Natural killer cell treated with Interleukin-12 subunit alpha and Interleukin-12 subunit beta and Interleukin-15 and Interleukin-18, amount 100 ng/mL, for 72 hours (primary cell): ENCODE measurements at regions not wholly inside any gene's neighbourhood (a gene's known extent, or its start where the extent isn't known, plus 50 kb on each side); places are given as distances from the start of the nearest gene placed in this dataset.

Experiments
- ATAC-seq, 2 donors: fragments of 150-1000 bp; cut with Tn5 transposase in 1 of 2; sonication (Bioruptor Pico), chemical (Tn5 transposase) in 1 of 2; 2 replicates each; pipeline ENCODE4 v1.10.0; 2021
- DNase-seq: peaks from one replicate; pipeline ENCODE4 v3.0.0; 2022; ENCODE audit warnings: low spot score
- H3K27ac Mint-ChIP-seq, 2 donors: 1 replicate in 1 of 2; 2 replicates in 1 of 2; pipeline ENCODE4 v1.8.0; 2022; ENCODE audit warnings: mixed read lengths in 2 of 2, mild to moderate bottlenecking in 1 of 2, moderate library complexity in 1 of 2
- H3K27me3 Mint-ChIP-seq, 2 donors: 1 replicate in 1 of 2; 2 replicates in 1 of 2; pipeline ENCODE4 v1.8.0; 2022; ENCODE audit warnings: mixed read lengths in 2 of 2
- H3K36me3 Mint-ChIP-seq: one replicate; pipeline ENCODE4 v1.8.0; 2022; ENCODE audit warnings: mixed read lengths
- H3K4me1 Mint-ChIP-seq, 2 donors: 1 replicate in 1 of 2; 2 replicates in 1 of 2; pipeline ENCODE4 v1.8.0; 2022; ENCODE audit warnings: low read depth in 2 of 2, mixed read lengths in 2 of 2, mild to moderate bottlenecking in 1 of 2
- H3K4me3 Mint-ChIP-seq: one replicate; pipeline ENCODE4 v1.8.0; 2022; ENCODE audit warnings: mixed read lengths
- H3K9me3 Mint-ChIP-seq: 2 replicates; pipeline ENCODE4 v1.8.0; 2022; ENCODE audit warnings: mixed read lengths

GRCh38 chr16:55041540-55042234, 111.0 kb downstream of the IRX5 start:
- no peak for DNase-seq
- Mint-ChIP-seq H3K27me3 (peaks cover 0 to 3% of the 10 kb centered on the region in 2 donors), H3K4me1 (no peaks in the 10 kb centered on the region), H3K36me3 (no peaks in the 10 kb centered on the region), H3K9me3 (no peaks in the 10 kb centered on the region), H3K4me3 (no peak overlapping the region), H3K27ac (no peak overlapping the region)
- no peak for ATAC-seq

GRCh38 chr16:55042556-55043432, 112.1 kb downstream of the IRX5 start:
- no peak for DNase-seq

GRCh38 chr16:55043499-55043898, 112.8 kb downstream of the IRX5 start:
- ATAC-seq (no peak), DNase-seq (no peak)
- Mint-ChIP-seq H3K4me3 (no peak overlapping the region), H3K27me3 (peaks cover 0 to 3% of the 10 kb centered on the region in 2 donors), H3K4me1 (no peaks in the 10 kb centered on the region), H3K9me3 (no peaks in the 10 kb centered on the region), H3K27ac (no peak overlapping the region), H3K36me3 (no peaks in the 10 kb centered on the region)

More at GRCh38 chr16:55042556-55043432, 112.1 kb downstream of the IRX5 start:
- Mint-ChIP-seq H3K27ac (no peak overlapping the region), H3K9me3 (no peaks in the 10 kb centered on the region), H3K4me1 (no peaks in the 10 kb centered on the region), H3K36me3 (no peaks in the 10 kb centered on the region), H3K27me3 (peaks cover 0 to 3% of the 10 kb centered on the region in 2 donors), H3K4me3 (no peak overlapping the region)
- ATAC-seq = no peak

- no peak overlapping the region for H3K27ac Mint-ChIP-seq
- H3K36me3 Mint-ChIP-seq = no peaks in the 10 kb centered on the region
- no peaks in the 10 kb centered on the region for H3K4me1 Mint-ChIP-seq
- H3K27me3 Mint-ChIP-seq = peaks cover 0 to 3% of the 10 kb centered on the region in 2 donors
- H3K4me3 Mint-ChIP-seq = no peak overlapping the region
- no peaks in the 10 kb centered on the region for H3K9me3 Mint-ChIP-seq
- ATAC-seq (no peak), DNase-seq (no peak)
Observed at GRCh38 chr16:55044201-55044975, 113.7 kb downstream of the IRX5 start.

GRCh38 chr16:55045329-55045728, 114.7 kb downstream of the IRX5 start:
- no peaks in the 10 kb centered on the region for H3K9me3 Mint-ChIP-seq
- no peak for ATAC-seq
- no peak overlapping the region for H3K27ac Mint-ChIP-seq
- DNase-seq = no peak
- no peaks in the 10 kb centered on the region for H3K4me1 Mint-ChIP-seq
- peaks cover 0 to 3% of the 10 kb centered on the region in 2 donors for H3K27me3 Mint-ChIP-seq
- no peaks in the 10 kb centered on the region for H3K36me3 Mint-ChIP-seq
- no peak overlapping the region for H3K4me3 Mint-ChIP-seq

- DNase-seq (no peak), ATAC-seq (no peak)
- Mint-ChIP-seq H3K36me3 (no peaks in the 10 kb centered on the region), H3K9me3 (no peaks in the 10 kb centered on the region), H3K4me3 (no peak overlapping the region), H3K4me1 (no peaks in the 10 kb centered on the region), H3K27ac (no peak overlapping the region), H3K27me3 (peaks cover 0 to 3% of the 10 kb centered on the region in 2 donors)
Observed at GRCh38 chr16:55045756-55046460, 115.2 kb downstream of the IRX5 start.

- peaks cover 0 to 7% of the 10 kb centered on the region in 2 donors for H3K27me3 Mint-ChIP-seq
- no peak overlapping the region for H3K4me3 Mint-ChIP-seq
- H3K27ac Mint-ChIP-seq = no peak overlapping the region
- no peak for DNase-seq
- no peaks in the 10 kb centered on the region for H3K9me3 Mint-ChIP-seq
- no peaks in the 10 kb centered on the region for H3K4me1 Mint-ChIP-seq
- no peaks in the 10 kb centered on the region for H3K36me3 Mint-ChIP-seq
- no peak for ATAC-seq
Observed at GRCh38 chr16:55046513-55046912, 115.8 kb downstream of the IRX5 start.

GRCh38 chr16:55046916-55047315, 116.3 kb downstream of the IRX5 start:
- ATAC-seq (no peak), DNase-seq (no peak)
- Mint-ChIP-seq H3K4me3 (no peak overlapping the region), H3K36me3 (no peaks in the 10 kb centered on the region), H3K9me3 (no peaks in the 10 kb centered on the region), H3K27ac (no peak overlapping the region), H3K27me3 (peaks cover 0 to 9% of the 10 kb centered on the region in 2 donors), H3K4me1 (no peaks in the 10 kb centered on the region)

GRCh38 chr16:55047331-55047730, 116.7 kb downstream of the IRX5 start:
- Mint-ChIP-seq H3K27me3 (peaks cover 0 to 11% of the 10 kb centered on the region in 2 donors), H3K4me1 (no peaks in the 10 kb centered on the region), H3K27ac (no peak overlapping the region), H3K4me3 (no peak overlapping the region), H3K36me3 (no peaks in the 10 kb centered on the region), H3K9me3 (no peaks in the 10 kb centered on the region)
- ATAC-seq = no peak
- DNase-seq = no peak

GRCh38 chr16:55047903-55048497, 117.3 kb downstream of the IRX5 start:
- ATAC-seq (no peak), DNase-seq (no peak)
- no peak overlapping the region for H3K4me3 Mint-ChIP-seq
- H3K27me3 Mint-ChIP-seq = peaks cover 0 to 11% of the 10 kb centered on the region in 2 donors
- no peaks in the 10 kb centered on the region for H3K4me1 Mint-ChIP-seq
- no peak overlapping the region for H3K27ac Mint-ChIP-seq
- no peaks in the 10 kb centered on the region for H3K36me3 Mint-ChIP-seq
- H3K9me3 Mint-ChIP-seq = no peaks in the 10 kb centered on the region

- no peaks in the 10 kb centered on the region for H3K4me1 Mint-ChIP-seq
- no peaks in the 10 kb centered on the region for H3K9me3 Mint-ChIP-seq
- H3K27me3 Mint-ChIP-seq = peaks cover 0 to 11% of the 10 kb centered on the region in 2 donors
- ATAC-seq = no peak
- no peaks in the 10 kb centered on the region for H3K36me3 Mint-ChIP-seq
- H3K4me3 Mint-ChIP-seq = no peak overlapping the region
- no peak for DNase-seq
- no peak overlapping the region for H3K27ac Mint-ChIP-seq
Observed at GRCh38 chr16:55048745-55049144, 118.1 kb downstream of the IRX5 start.

GRCh38 chr16:55051571-55052347, 121.1 kb downstream of the IRX5 start:
- H3K4me1 Mint-ChIP-seq = peaks cover 0 to 2% of the 10 kb centered on the region in 2 donors
- H3K9me3 Mint-ChIP-seq = no peaks in the 10 kb centered on the region
- H3K27ac Mint-ChIP-seq = no peak overlapping the region
- DNase-seq = no peak
- H3K27me3 Mint-ChIP-seq = peaks cover 15 to 19% of the 10 kb centered on the region in 2 donors
- H3K36me3 Mint-ChIP-seq = no peaks in the 10 kb centered on the region
- H3K4me3 Mint-ChIP-seq = no peak overlapping the region
- no peak for ATAC-seq
